HEK293 (cell line): ENCODE measurements at regions not wholly inside any gene's neighbourhood (a gene's known extent, or its start where the extent isn't known, plus 50 kb on each side); places are given as distances from the start of the nearest gene placed in this dataset.

Source experiments
- CTCF ChIP-seq: fragments of 450-650 bp; formaldehyde crosslinking; IDR thresholded peaks from 2 replicates; pipeline ENCODE4 v1.5.1; 2016; ENCODE audit warnings: missing biosample characterization, missing genetic modification characterization
- SP3 ChIP-seq: fragments of 450-650 bp; formaldehyde crosslinking; IDR thresholded peaks from 2 replicates; pipeline ENCODE4 v1.5.1; 2016; ENCODE audit warnings: missing biosample characterization, missing genetic modification characterization
- TSHZ1 ChIP-seq: fragments of 450-650 bp; formaldehyde crosslinking; IDR thresholded peaks from 2 replicates; pipeline ENCODE4 v1.5.1; 2016; ENCODE audit warnings: missing biosample characterization, missing genetic modification characterization, borderline replicate concordance
- ZNF133 ChIP-seq: fragments of 450-650 bp; formaldehyde crosslinking; IDR thresholded peaks from 2 replicates; pipeline ENCODE4 v1.5.1; 2016; ENCODE audit warnings: missing biosample characterization, missing genetic modification characterization
- ZNF24 ChIP-seq: fragments of 450-650 bp; formaldehyde crosslinking; IDR thresholded peaks from 2 replicates; pipeline ENCODE4 v1.5.1; 2016; ENCODE audit warnings: missing biosample characterization, missing genetic modification characterization
- ZNF350 ChIP-seq: fragments of 450-650 bp; formaldehyde crosslinking; IDR thresholded peaks from 2 replicates; pipeline ENCODE4 v1.5.0; 2017; ENCODE audit warnings: missing biosample characterization, mild to moderate bottlenecking, missing genetic modification characterization
- ZNF513 ChIP-seq: fragments of 450-650 bp; IDR thresholded peaks from 2 replicates; pipeline ENCODE4 v1.5.1; 2018; ENCODE audit warnings: missing biosample characterization, missing genetic modification characterization
- ZNF645 ChIP-seq: fragments of 450-650 bp; formaldehyde crosslinking; IDR thresholded peaks from 2 replicates; pipeline ENCODE4; 2016; ENCODE audit warnings: missing biosample characterization, missing genetic modification characterization
- ZNF776 ChIP-seq: fragments of 450-650 bp; formaldehyde crosslinking; IDR thresholded peaks from 2 replicates; pipeline ENCODE4 v1.5.0; 2017; ENCODE audit warnings: missing biosample characterization, missing genetic modification characterization, borderline replicate concordance

GRCh38 chr1:74847715-74848114 is 114.8 kb downstream of the TYW3 start:
- TF ChIP-seq ZNF513, result no peak
- no peak for TF ChIP-seq SP3 (tag by site-specific recombination)
- TF ChIP-seq ZNF350 (tag by site-specific recombination), result no peak
- no peak for TF ChIP-seq CTCF (tag by site-specific recombination)
- TF ChIP-seq ZNF645 (tag by site-specific recombination), result no peak
- no peak for TF ChIP-seq ZNF133 (tag by site-specific recombination)
- TF ChIP-seq TSHZ1 (tag by site-specific recombination), result no peak
- no peak for TF ChIP-seq ZNF776 (tag by site-specific recombination)
- TF ChIP-seq ZNF24 (tag by site-specific recombination), result no peak
